GM12891 (cell line): ENCODE measurements at regions not wholly inside any gene's neighbourhood (a gene's known extent, or its start where the extent isn't known, plus 50 kb on each side); places are given as distances from the start of the nearest gene placed in this dataset.

Experiments
- DNase-seq: peaks from one replicate; pipeline ENCODE4 v3.0.0; 2011; ENCODE audit warnings: low spot score; ENCODE audit not compliant: insufficient read length
- FAIRE-seq: peaks from 2 replicates; lab custom pipeline; 2011; peaks lifted over from hg19 to GRCh38; lab: Jason Lieb, UNC
- PAX5 ChIP-seq: IDR thresholded peaks from 2 replicates; pipeline ENCODE4 v1.6.1; 2011; ENCODE audit warnings: low read length, moderate library complexity, mild to moderate bottlenecking; ENCODE audit not compliant: insufficient read depth, severe bottlenecking
- POLR2A ChIP-seq: IDR thresholded peaks from 2 replicates; pipeline ENCODE4 v1.6.1; 2011; ENCODE audit warnings: low read depth, low read length, control low read depth
- POLR2AphosphoS5 ChIP-seq: IDR thresholded peaks from 2 replicates; pipeline ENCODE4 v1.6.1; 2011; ENCODE audit warnings: low read depth, low read length, control low read depth
- POU2F2 ChIP-seq: IDR thresholded peaks from 2 replicates; pipeline ENCODE4 v1.6.1; 2011; ENCODE audit warnings: low read depth, mild to moderate bottlenecking, control low read depth, low read length, moderate library complexity
- SPI1 ChIP-seq: IDR thresholded peaks from 2 replicates; pipeline ENCODE4 v1.6.1; 2011; ENCODE audit warnings: low read depth, low read length, control low read depth
- TAF1 ChIP-seq: IDR thresholded peaks from 2 replicates; pipeline ENCODE4 v1.6.1; 2011; ENCODE audit warnings: low read depth, low read length, control low read depth

GRCh38 chr12:42704810-42705401, 115.4 kb upstream of the PRICKLE1 start:
- no peak for DNase-seq
- FAIRE-seq: no peak
- TF ChIP-seq POLR2A (no peak), SPI1 (no peak), POLR2AphosphoS5 (no peak), PAX5 (no peak), TAF1 (no peak), POU2F2 (no peak)

GRCh38 chr12:42704340-42704739, 114.8 kb upstream of the PRICKLE1 start:
- TF ChIP-seq POLR2AphosphoS5: no peak
- FAIRE-seq: no peak
- DNase-seq: no peak

DNA sequence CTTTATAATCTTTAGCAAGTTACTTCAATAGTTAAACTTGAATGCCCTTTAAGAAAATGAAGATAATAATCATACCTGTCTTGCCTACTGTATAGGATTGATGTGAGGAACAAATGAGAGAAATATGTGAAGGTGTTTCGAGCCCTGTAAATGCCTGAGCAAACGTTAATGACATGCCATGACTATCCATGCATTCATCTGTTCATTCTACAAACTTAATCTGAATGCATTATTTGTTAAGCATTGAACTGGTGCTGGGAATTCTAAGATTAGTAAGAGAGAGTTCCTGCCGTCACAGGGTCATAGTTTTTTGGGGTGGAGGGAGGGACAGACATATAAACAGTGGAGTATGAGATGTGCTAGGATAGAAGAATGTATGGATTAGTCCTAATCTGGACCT, 111.5 kb upstream of the PRICKLE1 start:
- TF ChIP-seq PAX5: no peak
- no peak for TF ChIP-seq POU2F2
- TF ChIP-seq POLR2A: no peak
- no peak for TF ChIP-seq SPI1
- TF ChIP-seq POLR2AphosphoS5: no peak
- no peak for TF ChIP-seq TAF1
- FAIRE-seq (no peak), DNase-seq (no peak)

GRCh38 chr12:42698213-42698612, 108.7 kb upstream of the PRICKLE1 start:
- FAIRE-seq: no peak
- no peak for DNase-seq
- no peak for TF ChIP-seq POLR2AphosphoS5
- TF ChIP-seq POU2F2: no peak
- no peak for TF ChIP-seq POLR2A
- TF ChIP-seq SPI1: no peak
- no peak for TF ChIP-seq TAF1
- TF ChIP-seq PAX5: no peak

GRCh38 chr12:42696406-42697149, 107.0 kb upstream of the PRICKLE1 start:
- FAIRE-seq (no peak), DNase-seq (no peak)
- TF ChIP-seq POLR2AphosphoS5 (no peak), SPI1 (no peak), POLR2A (no peak), TAF1 (no peak), PAX5 (no peak), POU2F2 (no peak)

GRCh38 chr12:42695490-42695995, 106.0 kb upstream of the PRICKLE1 start:
- FAIRE-seq (no peak), DNase-seq (no peak)
- TF ChIP-seq SPI1: no peak
- TF ChIP-seq TAF1: no peak
- no peak for TF ChIP-seq POLR2A
- no peak for TF ChIP-seq PAX5
- TF ChIP-seq POLR2AphosphoS5: no peak
- TF ChIP-seq POU2F2: no peak

GRCh38 chr12:42692749-42693148, 103.2 kb upstream of the PRICKLE1 start:
- TF ChIP-seq TAF1 (no peak), POU2F2 (no peak), POLR2AphosphoS5 (no peak), POLR2A (no peak), SPI1 (no peak), PAX5 (no peak)
- DNase-seq (no peak), FAIRE-seq (no peak)

DNA sequence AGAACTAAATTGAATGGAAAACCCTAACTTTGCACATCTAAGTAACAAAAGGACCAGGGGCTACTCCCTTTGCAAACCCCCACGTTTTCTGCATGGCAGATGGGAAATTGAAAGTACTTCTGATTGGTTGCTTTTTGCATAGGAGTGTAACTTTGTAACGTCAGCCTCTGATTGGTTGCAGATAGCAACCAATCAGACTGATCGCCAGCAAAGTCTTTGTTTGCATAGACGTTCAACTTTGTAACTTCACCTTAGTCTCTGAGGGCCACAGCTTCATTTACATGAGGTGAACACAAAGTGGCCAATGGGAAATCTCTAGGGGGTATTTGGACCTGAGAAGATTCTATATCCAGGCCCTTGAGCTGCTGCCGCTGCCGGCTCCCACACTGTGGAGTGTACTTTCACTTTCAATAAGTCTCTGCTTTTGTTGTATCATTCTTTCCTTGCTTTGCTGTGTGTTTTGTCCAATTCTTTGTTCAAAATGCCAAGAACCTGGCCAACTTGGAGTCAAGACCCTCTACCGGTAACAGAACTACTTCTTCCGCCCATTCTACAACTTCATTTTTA, 102.5 kb upstream of the PRICKLE1 start:
- no peak for TF ChIP-seq POLR2A
- FAIRE-seq (no peak), DNase-seq (no peak)

DNA sequence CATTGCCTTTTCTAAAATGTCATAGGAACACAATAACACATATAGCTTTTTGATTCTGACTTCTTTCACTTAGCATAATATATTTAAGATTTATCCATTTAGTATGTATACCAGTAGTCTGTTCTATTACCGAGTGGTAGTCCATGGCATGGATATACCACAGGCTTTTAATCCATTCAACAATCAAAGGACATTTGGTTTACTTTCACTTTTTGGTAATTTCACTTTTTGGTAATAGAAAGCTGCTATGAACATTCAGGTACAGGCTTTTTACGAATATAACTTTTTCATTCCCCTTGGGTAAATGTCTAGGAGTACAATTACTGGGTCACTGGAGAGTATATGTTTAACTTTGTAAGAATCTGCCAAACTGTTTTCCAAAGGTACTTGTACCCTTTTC, 100.7 kb upstream of the PRICKLE1 start:
- TF ChIP-seq TAF1: no peak
- TF ChIP-seq POU2F2: no peak
- TF ChIP-seq PAX5: no peak
- TF ChIP-seq POLR2A: no peak
- TF ChIP-seq POLR2AphosphoS5: no peak
- no peak for TF ChIP-seq SPI1
- FAIRE-seq (no peak), DNase-seq (no peak)

DNA sequence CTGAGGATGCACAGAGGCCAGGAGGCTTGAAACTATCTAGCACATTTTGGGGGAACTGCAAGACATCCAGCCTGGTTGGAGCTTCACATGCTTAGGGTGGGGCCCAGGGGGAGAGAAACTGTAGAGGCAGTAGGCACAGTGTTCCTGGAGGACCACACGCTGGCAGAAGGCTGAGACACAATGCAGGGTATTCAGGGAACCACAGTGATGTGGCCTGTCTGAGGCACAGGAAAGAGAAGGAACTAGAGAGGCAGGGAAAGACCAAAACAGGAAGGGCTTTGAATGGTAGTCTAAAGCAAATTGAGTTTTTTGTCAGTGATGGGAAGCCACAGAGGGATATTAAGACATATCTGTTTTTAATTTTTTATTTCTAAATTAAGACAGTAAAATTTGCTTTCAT, 100.2 kb upstream of the PRICKLE1 start:
- TF ChIP-seq TAF1 (no peak), PAX5 (no peak), POLR2AphosphoS5 (no peak), POU2F2 (no peak), POLR2A (no peak), SPI1 (no peak)
- DNase-seq: no peak
- FAIRE-seq: no peak
